Psoas muscle (tissue), 7 donors: ENCODE measurements at regions not wholly inside any gene's neighbourhood (a gene's known extent, or its start where the extent isn't known, plus 50 kb on each side); places are given as distances from the start of the nearest gene placed in this dataset.

Source experiments
- ATAC-seq, 4 donors: fragments of 200-7000 bp; cut with Tn5 transposase; one replicate each; pipeline ENCODE4 v1.9.1; 2020; ENCODE audit warnings: moderate library complexity in 3 of 4, mild to moderate bottlenecking in 2 of 4
- DNase-seq, 2 donors: peaks; one replicate each; pipeline ENCODE4 v3.0.0-alpha.2; 2020
- H3K27ac ChIP-seq: fragments of 200-600 bp; one replicate; pipeline ENCODE4 v1.8.0; 2022
- H3K27me3 ChIP-seq, 3 donors: fragments of 200-600 bp in 1 of 3; one replicate each; pipeline versions ENCODE4 v1.6.1 to v1.8.0; 2013 to 2022; ENCODE audit warnings: low read length in 2 of 3, mild to moderate bottlenecking in 2 of 3, moderate library complexity in 1 of 3; ENCODE audit not compliant: insufficient read depth in 3 of 3
- H3K36me3 ChIP-seq, 2 donors: fragments of 200-600 bp in 1 of 2; one replicate each; pipeline versions ENCODE4 v1.6.1 to v1.8.0; 2013 to 2022; ENCODE audit warnings: low read depth in 1 of 2, mild to moderate bottlenecking in 1 of 2, moderate library complexity in 1 of 2; ENCODE audit not compliant: insufficient read depth in 1 of 2
- H3K4me1 ChIP-seq: fragments of 200-600 bp; one replicate; pipeline ENCODE4 v1.8.0; 2022
- H3K4me3 ChIP-seq: fragments of 200-600 bp; one replicate; pipeline ENCODE4 v1.8.0; 2022; ENCODE audit warnings: mild to moderate bottlenecking
- H3K9me3 ChIP-seq: fragments of 200-600 bp; one replicate; pipeline ENCODE4 v1.8.0; 2022
- WGBS, 3 donors: extraction: QIAGEN DNeasy Blood & Tissue Kit; methylation state at CpG; one replicate each; pipeline versions ENCODE4 v1.1.6 to v1.1.7; 2013; 5-methylcytosine and 5-hydroxymethylcytosine counted together
- intact Hi-C, 2 donors: fragments of 100-400 bp; cut with DNase I; formaldehyde crosslinking; loops; one replicate each; pipeline versions ENCODE4 v1.11.0 to v1.14.2; 2022
- TF ChIP-seq, protein P1 (sequence below): fragments of 200-600 bp; IDR thresholded peaks from one replicate; pipeline ENCODE4 v1.8.0; 2022; ENCODE audit warnings: antibody characterized with exemption
- donor health status: healthy with polysubstance abuse.
- donor health status: DM: no; HTN: no; CAD: no; lungs with moderate emphysema.
- donor health status: Bipolar disorder and iron deficiency.
- donor health status: healthy.
- donor health status: DM: yes; HTN: yes; CAD: no.
- donor health status: DM: no; HTN: no; CAD: no.
- donor health status: DM: yes; HTN: yes; CAD: no.

GRCh38 chrX:46366381-46367207, 178.6 kb downstream of the ZNF674 start:
- Histone ChIP-seq H3K9me3 (no peaks in the 10 kb centered on the region), H3K36me3 (no peaks in the 10 kb centered on the region), H3K4me3 (no peak overlapping the region), H3K27ac (no peak overlapping the region), H3K4me1 (no peaks in the 10 kb centered on the region), H3K27me3 (peaks cover 0 to 7% (median 0%) of the 10 kb centered on the region in 3 donors)
- no peak for DNase-seq
- 70 to 85% (median 80%) methylated on average over 2 of the region's 2 CpGs for WGBS, 3 donors
- ATAC-seq, result no peak
- TF ChIP-seq, protein P1, sequence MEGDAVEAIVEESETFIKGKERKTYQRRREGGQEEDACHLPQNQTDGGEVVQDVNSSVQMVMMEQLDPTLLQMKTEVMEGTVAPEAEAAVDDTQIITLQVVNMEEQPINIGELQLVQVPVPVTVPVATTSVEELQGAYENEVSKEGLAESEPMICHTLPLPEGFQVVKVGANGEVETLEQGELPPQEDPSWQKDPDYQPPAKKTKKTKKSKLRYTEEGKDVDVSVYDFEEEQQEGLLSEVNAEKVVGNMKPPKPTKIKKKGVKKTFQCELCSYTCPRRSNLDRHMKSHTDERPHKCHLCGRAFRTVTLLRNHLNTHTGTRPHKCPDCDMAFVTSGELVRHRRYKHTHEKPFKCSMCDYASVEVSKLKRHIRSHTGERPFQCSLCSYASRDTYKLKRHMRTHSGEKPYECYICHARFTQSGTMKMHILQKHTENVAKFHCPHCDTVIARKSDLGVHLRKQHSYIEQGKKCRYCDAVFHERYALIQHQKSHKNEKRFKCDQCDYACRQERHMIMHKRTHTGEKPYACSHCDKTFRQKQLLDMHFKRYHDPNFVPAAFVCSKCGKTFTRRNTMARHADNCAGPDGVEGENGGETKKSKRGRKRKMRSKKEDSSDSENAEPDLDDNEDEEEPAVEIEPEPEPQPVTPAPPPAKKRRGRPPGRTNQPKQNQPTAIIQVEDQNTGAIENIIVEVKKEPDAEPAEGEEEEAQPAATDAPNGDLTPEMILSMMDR, result no peak
- intact Hi-C loops, result no loop called here

GRCh38 chrX:46354481-46354880, 190.7 kb downstream of the ZNF674 start:
- H3K27ac ChIP-seq, result no peak overlapping the region
- no peaks in the 10 kb centered on the region for H3K36me3 ChIP-seq
- no peaks in the 10 kb centered on the region for H3K4me1 ChIP-seq
- TF ChIP-seq, protein P1, result no peak
- no peak overlapping the region for H3K4me3 ChIP-seq
- DNase-seq (no peak), ATAC-seq (no peak)
- H3K9me3 ChIP-seq, result no peaks in the 10 kb centered on the region
- 60 to 86% (median 75%) methylated on average over 1 of the region's 1 CpG for WGBS, 3 donors
- intact Hi-C loops, result no loop called here
- H3K27me3 ChIP-seq, result peaks cover 0 to 3% (median 0%) of the 10 kb centered on the region in 3 donors

GRCh38 chrX:46341767-46342322, 203.4 kb downstream of the ZNF674 start:
- intact Hi-C loops, result no loop called here
- WGBS, 3 donors, result 61 to 94% (median 67%) methylated on average over 1 of the region's 1 CpG

GRCh38 chrX:46340696-46341095, 204.5 kb downstream of the ZNF674 start:
- H3K27me3 ChIP-seq, result peaks cover 0 to 12% (median 0%) of the 10 kb centered on the region in 3 donors
- no peak for DNase-seq
- H3K4me1 ChIP-seq, result no peaks in the 10 kb centered on the region
- no peak overlapping the region for H3K4me3 ChIP-seq
- H3K36me3 ChIP-seq, result no peaks in the 10 kb centered on the region
- TF ChIP-seq, protein P1, result no peak
- H3K27ac ChIP-seq, result no peak overlapping the region
- no peaks in the 10 kb centered on the region for H3K9me3 ChIP-seq
- no peak for ATAC-seq
- intact Hi-C loops, result no loop called here

More at GRCh38 chrX:46341767-46342322, 203.4 kb downstream of the ZNF674 start:
- peaks cover 0 to 12% (median 0%) of the 10 kb centered on the region in 3 donors for H3K27me3 ChIP-seq
- ATAC-seq (no peak), DNase-seq (no peak)
- H3K4me1 ChIP-seq, result no peaks in the 10 kb centered on the region
- H3K27ac ChIP-seq, result no peak overlapping the region
- H3K4me3 ChIP-seq, result no peak overlapping the region
- H3K36me3 ChIP-seq, result no peaks in the 10 kb centered on the region
- TF ChIP-seq, protein P1, result no peak
- H3K9me3 ChIP-seq, result no peaks in the 10 kb centered on the region
